WTC11 (cell line): ENCODE measurements at regions not wholly inside any gene's neighbourhood (a gene's known extent, or its start where the extent isn't known, plus 50 kb on each side); places are given as distances from the start of the nearest gene placed in this dataset.

Experiments used
- ATAC-seq: fragments of 200-7000 bp; cut with Tn5 transposase; 2 replicates; pipeline ENCODE4 v1.10.0; 2021; ENCODE audit warnings: mild to moderate bottlenecking, moderate library complexity
- CTCF ChIA-PET: fragments of 300-600 bp; sonication (Branson Sonifier 250); formaldehyde crosslinking; loops from one replicate; lab custom pipeline; 2021; ENCODE audit warnings: antibody characterized with exemption; lab: Charles Lee
- POLR2A ChIA-PET: fragments of 350-600 bp; sonication (Branson Sonifier 250); formaldehyde crosslinking; loops from one replicate; lab custom pipeline; 2021; ENCODE audit warnings: antibody characterized with exemption; lab: Charles Lee
- DNase-seq: peaks from one replicate; pipeline ENCODE4 v3.0.0; 2021; ENCODE audit warnings: low spot score
- H3K27ac Mint-ChIP-seq: 2 replicates; pipeline ENCODE4 v1.8.0; 2021; ENCODE audit warnings: mixed read lengths
- H3K27me3 Mint-ChIP-seq: 2 replicates; pipeline ENCODE4 v1.8.0; 2021; ENCODE audit warnings: low read depth, mild to moderate bottlenecking, moderate library complexity, mixed read lengths
- H3K36me3 Mint-ChIP-seq: 2 replicates; pipeline ENCODE4 v1.8.0; 2021; ENCODE audit warnings: mixed read lengths
- H3K4me1 Mint-ChIP-seq: 2 replicates; pipeline ENCODE4 v1.8.0; 2022; ENCODE audit warnings: mixed read lengths
- H3K4me3 Mint-ChIP-seq: 2 replicates; pipeline ENCODE4 v1.8.0; 2021; ENCODE audit warnings: mild to moderate bottlenecking, moderate library complexity, mixed read lengths
- H3K9me3 Mint-ChIP-seq: 2 replicates; pipeline ENCODE4 v1.8.0; 2021; ENCODE audit warnings: mixed read lengths
- ARID4B ChIP-seq: sonication (generic); formaldehyde crosslinking; IDR thresholded peaks from 2 replicates; pipeline ENCODE4 v1.8.0; 2023; ENCODE audit warnings: missing genetic modification reagents, mild to moderate bottlenecking, borderline replicate concordance
- CBFB ChIP-seq: sonication (generic); formaldehyde crosslinking; IDR thresholded peaks from 2 replicates; pipeline ENCODE4 v1.8.1; 2022; ENCODE audit warnings: mild to moderate bottlenecking, low read depth, missing genetic modification reagents
- CREB1 ChIP-seq: sonication (generic); formaldehyde crosslinking; IDR thresholded peaks from 2 replicates; pipeline ENCODE4 v1.8.0; 2023; ENCODE audit warnings: mild to moderate bottlenecking, missing genetic modification reagents
- ESRRA ChIP-seq: sonication (generic); formaldehyde crosslinking; IDR thresholded peaks from 2 replicates; pipeline ENCODE4 v1.8.1; 2022; ENCODE audit warnings: mild to moderate bottlenecking, missing genetic modification reagents, borderline replicate concordance
- FOXP1 ChIP-seq: sonication (generic); formaldehyde crosslinking; IDR thresholded peaks from 2 replicates; pipeline ENCODE4 v1.8.0; 2022; ENCODE audit warnings: missing genetic modification reagents, mild to moderate bottlenecking, moderate library complexity, borderline replicate concordance
- IRF1 ChIP-seq: sonication (generic); formaldehyde crosslinking; IDR thresholded peaks from 2 replicates; pipeline ENCODE4 v1.8.0; 2023; ENCODE audit warnings: missing genetic modification reagents
- STAT6 ChIP-seq: sonication (generic); formaldehyde crosslinking; conservative IDR thresholded peaks from 2 replicates; pipeline ENCODE4 v1.8.1; 2023; ENCODE audit warnings: mild to moderate bottlenecking, low read depth, missing genetic modification reagents, moderate library complexity
- TEAD1 ChIP-seq: sonication (generic); formaldehyde crosslinking; IDR thresholded peaks from 2 replicates; pipeline ENCODE4 v1.8.0; 2022; ENCODE audit warnings: mild to moderate bottlenecking, missing genetic modification reagents
- ZBTB43 ChIP-seq: sonication (generic); formaldehyde crosslinking; IDR thresholded peaks from 2 replicates; pipeline ENCODE4 v1.8.1; 2023; ENCODE audit warnings: mild to moderate bottlenecking, missing genetic modification reagents
- ZNF138 ChIP-seq: sonication (generic); formaldehyde crosslinking; conservative IDR thresholded peaks from 2 replicates; pipeline ENCODE4 v1.8.1; 2022; ENCODE audit warnings: mild to moderate bottlenecking, moderate library complexity, missing genetic modification reagents
- ZNF281 ChIP-seq: sonication (generic); formaldehyde crosslinking; IDR thresholded peaks from 2 replicates; pipeline ENCODE4 v1.8.0; 2023; ENCODE audit warnings: mild to moderate bottlenecking, missing genetic modification reagents
- ZNF512 ChIP-seq: sonication (generic); formaldehyde crosslinking; IDR thresholded peaks from 2 replicates; pipeline ENCODE4 v1.8.1; 2022; ENCODE audit warnings: missing genetic modification reagents, borderline replicate concordance
- ZSCAN18 ChIP-seq: fragments of 250-450 bp; sonication (Bioruptor Pico); IDR thresholded peaks from 2 replicates; pipeline ENCODE4 v2.1.2; 2022; ENCODE audit warnings: mild to moderate bottlenecking, moderate library complexity

- DNase-seq (no peak), ATAC-seq (no peak)
- Mint-ChIP-seq H3K27ac (peak overlapping the region; percentile 47; the same call in 1 of the 2 replicates), H3K9me3 (no peaks in the 10 kb centered on the region), H3K4me3 (no peak overlapping the region), H3K36me3 (no peaks in the 10 kb centered on the region), H3K27me3 (no peaks in the 10 kb centered on the region), H3K4me1 (peaks cover 20% of the 10 kb centered on the region)
- CTCF ChIA-PET = interaction anchor here (1.6 to 1.9 kb wide), 2 partner anchors 40 to 223 kb away, joined by 4 to 8 read pairs; no protein-coding TSS in a partner anchor
- TF ChIP-seq ZBTB43 (no peak), FOXP1 (CRISPR knock-in tag) (no peak), TEAD1 (CRISPR knock-in tag) (no peak), CBFB (CRISPR knock-in tag) (no peak), ARID4B (CRISPR knock-in tag) (no peak), ZNF512 (CRISPR knock-in tag) (no peak)
- POLR2A ChIA-PET = no interaction called here
Measured at GRCh38 chr13:22135446-22135845, 464.6 kb downstream of the FGF9 start.

- ChIA-PET CTCF (interaction anchor here (0.6 kb wide), 1 partner anchor 37 kb away, joined by 3 read pairs; no protein-coding TSS in a partner anchor), POLR2A (no interaction called here)
- no peak for DNase-seq
- peaks cover 20% of the 10 kb centered on the region for H3K4me1 Mint-ChIP-seq
- no peak overlapping the region for H3K4me3 Mint-ChIP-seq
- H3K27me3 Mint-ChIP-seq = no peaks in the 10 kb centered on the region
- no peak for TF ChIP-seq ESRRA (CRISPR knock-in tag)
- TF ChIP-seq CREB1 (CRISPR knock-in tag) = no peak
- no peak for TF ChIP-seq ZSCAN18 (CRISPR knock-in tag)
- TF ChIP-seq IRF1 (CRISPR knock-in tag) = no peak
- TF ChIP-seq STAT6 = no peak
- no peak for TF ChIP-seq ZNF138 (CRISPR knock-in tag)
- no peak for TF ChIP-seq ZNF281 (CRISPR knock-in tag)
- H3K9me3 Mint-ChIP-seq = no peaks in the 10 kb centered on the region
- no peak overlapping the region for H3K27ac Mint-ChIP-seq
- H3K36me3 Mint-ChIP-seq = no peaks in the 10 kb centered on the region
- no peak for ATAC-seq
Measured at GRCh38 chr13:22137361-22138050, 466.6 kb downstream of the FGF9 start.
